Caki2 (cell line): ENCODE measurements at regions not wholly inside any gene's neighbourhood (a gene's known extent, or its start where the extent isn't known, plus 50 kb on each side); places are given as distances from the start of the nearest gene placed in this dataset.

Experiments used
- DNase-seq: peaks from one replicate; pipeline ENCODE4 v3.0.0-alpha.2; 2015; ENCODE audit warnings: low read depth
- in situ Hi-C: cut with HindIII; loops from 2 replicates; pipeline ENCODE4 v1.10.0; 2016; ENCODE audit warnings: low sequenced_read_pairs, low pct_unique_long_range_greater_than_20kb, mixed read lengths

DNA sequence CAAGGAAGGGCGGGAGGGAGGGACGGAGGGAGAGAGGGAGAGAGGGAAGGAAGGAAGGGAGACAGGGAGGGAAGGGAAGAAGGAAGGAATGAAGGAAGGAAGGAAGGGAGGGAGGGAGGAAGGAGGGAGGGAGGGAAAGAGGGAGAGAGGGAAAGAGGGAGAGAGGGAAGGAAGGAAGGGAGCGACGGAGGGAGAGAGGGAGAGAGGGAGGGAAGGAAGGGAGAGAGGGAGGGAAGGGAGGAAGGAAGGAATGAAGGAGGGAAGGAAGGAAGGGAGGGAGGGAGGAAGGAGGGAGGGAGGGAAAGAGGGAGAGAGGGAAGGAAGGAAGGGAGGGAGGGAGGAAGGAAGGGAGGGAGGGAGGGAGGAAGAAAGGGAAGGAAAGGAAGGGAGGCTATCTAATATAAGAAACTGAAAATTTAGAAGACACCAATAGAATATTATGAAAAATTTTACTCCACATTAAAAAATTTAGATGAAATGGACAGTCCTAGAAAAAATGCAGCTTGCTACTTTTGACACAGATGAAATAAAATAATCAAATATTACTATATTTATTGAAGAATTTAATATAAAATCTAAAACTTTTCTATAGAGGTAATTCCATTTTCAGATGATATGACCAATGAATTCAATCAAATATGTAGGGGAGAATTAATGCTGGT is 280.3 kb upstream of the SLITRK3 start:
- in situ Hi-C loops = no loop called here

DNA sequence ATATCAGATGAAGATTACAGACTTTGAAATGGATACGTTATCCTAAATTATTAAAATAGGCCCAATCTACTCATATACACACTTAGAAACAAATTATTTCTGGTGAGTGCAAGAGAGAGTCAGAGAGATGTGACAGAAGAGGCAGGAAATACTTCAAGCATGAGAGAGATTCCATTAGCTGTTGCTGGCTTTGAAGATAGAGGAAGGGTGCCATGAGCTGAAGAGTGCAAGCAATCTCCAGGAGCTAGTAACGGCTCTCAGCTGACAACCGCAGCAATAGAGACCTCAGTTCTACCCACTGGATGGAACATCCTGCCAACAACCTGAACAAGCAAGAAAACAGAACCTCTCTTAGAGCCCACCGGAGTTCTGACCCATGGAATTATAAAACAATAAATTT is 270.7 kb upstream of the SLITRK3 start:
- DNase-seq = no peak
- in situ Hi-C loops = no loop called here

More for the DNA sequence above, 280.3 kb upstream of the SLITRK3 start:
- no peak for DNase-seq

DNA sequence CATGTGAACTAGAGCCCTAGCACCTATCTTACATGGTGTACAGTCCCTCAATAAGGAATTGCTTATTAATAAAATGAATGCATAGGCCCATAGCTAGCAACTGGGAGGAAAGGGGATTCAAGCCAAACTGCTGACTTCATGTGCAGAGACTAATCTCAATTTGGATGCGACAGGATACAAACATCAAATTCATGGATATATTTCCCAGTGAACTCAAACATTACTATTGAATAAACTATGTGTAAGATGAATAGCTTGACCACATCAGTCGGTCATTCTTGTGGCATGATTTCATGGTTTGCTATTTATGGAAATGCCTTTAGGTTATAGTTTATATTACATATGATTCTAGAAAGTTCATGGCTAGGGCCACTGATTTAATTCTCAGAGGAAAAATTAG is 268.6 kb upstream of the SLITRK3 start:
- in situ Hi-C loops = no loop called here
- DNase-seq = peak; percentile 48

- in situ Hi-C loops = no loop called here
- DNase-seq = no peak
Observed at GRCh38 chr3:165463531-165463930, 267.3 kb upstream of the SLITRK3 start.

- in situ Hi-C loops = no loop called here
Observed at GRCh38 chr3:165462636-165463334, 266.6 kb upstream of the SLITRK3 start.

GRCh38 chr3:165459924-165460835 is 264.0 kb upstream of the SLITRK3 start:
- in situ Hi-C loops = no loop called here
- DNase-seq = peak; percentile 100

More at GRCh38 chr3:165462636-165463334, 266.6 kb upstream of the SLITRK3 start:
- DNase-seq = peak; percentile 53

GRCh38 chr3:165459111-165459510 is 262.9 kb upstream of the SLITRK3 start:
- in situ Hi-C loops = no loop called here
- peak; percentile 75 for DNase-seq

DNA sequence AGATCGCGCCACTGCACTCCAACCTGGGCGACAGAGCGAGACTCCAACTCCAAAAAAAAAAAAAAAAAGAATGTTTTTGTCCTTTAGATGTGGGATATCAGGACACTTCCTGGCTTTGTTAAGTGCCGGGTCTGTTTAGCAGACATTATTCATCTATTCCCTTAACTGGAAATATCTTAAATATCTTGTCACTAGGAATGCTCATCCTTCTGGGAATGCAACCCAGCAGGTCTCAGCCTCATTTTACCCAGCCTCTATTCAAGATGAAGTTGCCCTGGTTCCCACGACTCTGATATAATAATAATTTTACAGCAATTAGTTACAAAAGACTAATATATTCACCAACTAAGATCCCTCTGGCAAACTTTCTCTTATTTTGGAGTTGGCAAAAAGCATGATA is 260.9 kb upstream of the SLITRK3 start:
- in situ Hi-C loops = no loop called here

GRCh38 chr3:165455793-165456192 is 259.6 kb upstream of the SLITRK3 start:
- no peak for DNase-seq
- in situ Hi-C loops = no loop called here

More for the DNA sequence above, 260.9 kb upstream of the SLITRK3 start:
- DNase-seq = no peak

- no peak for DNase-seq
- in situ Hi-C loops = no loop called here
Observed at GRCh38 chr3:165455360-165455759, 259.2 kb upstream of the SLITRK3 start.

- DNase-seq = no peak
- in situ Hi-C loops = no loop called here
Observed at GRCh38 chr3:165451371-165452070, 255.3 kb upstream of the SLITRK3 start.

- in situ Hi-C loops = no loop called here
- DNase-seq = no peak
Observed at GRCh38 chr3:165446555-165446954, 250.4 kb upstream of the SLITRK3 start.

GRCh38 chr3:165444745-165445144 is 248.6 kb upstream of the SLITRK3 start:
- no peak for DNase-seq
- in situ Hi-C loops = no loop called here

- in situ Hi-C loops = no loop called here
- no peak for DNase-seq
Observed at GRCh38 chr3:165443664-165444063, 247.5 kb upstream of the SLITRK3 start.

GRCh38 chr3:165442061-165442460 is 245.9 kb upstream of the SLITRK3 start:
- DNase-seq = no peak
- in situ Hi-C loops = no loop called here

DNA sequence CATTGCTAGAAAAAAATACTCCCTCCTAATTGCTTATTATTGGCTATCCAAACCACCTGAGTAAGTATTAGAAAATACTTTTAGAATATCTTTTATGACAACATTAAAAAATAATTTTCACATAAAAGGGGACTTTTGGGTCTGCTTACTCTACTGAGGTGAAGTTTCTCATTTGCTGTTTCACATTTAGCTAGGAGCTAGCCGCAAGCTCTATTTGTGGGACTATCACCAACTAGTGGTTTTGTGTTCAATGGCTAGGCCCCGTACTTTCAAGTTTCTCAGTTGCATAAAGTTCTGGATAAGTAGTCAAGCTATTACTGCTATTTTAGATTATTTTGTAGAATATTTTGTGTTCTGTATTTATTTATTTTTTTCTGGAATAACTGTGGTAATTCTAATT is 244.2 kb upstream of the SLITRK3 start:
- in situ Hi-C loops = no loop called here
- DNase-seq = no peak

GRCh38 chr3:165439765-165440164 is 243.6 kb upstream of the SLITRK3 start:
- no peak for DNase-seq
- in situ Hi-C loops = no loop called here

DNA sequence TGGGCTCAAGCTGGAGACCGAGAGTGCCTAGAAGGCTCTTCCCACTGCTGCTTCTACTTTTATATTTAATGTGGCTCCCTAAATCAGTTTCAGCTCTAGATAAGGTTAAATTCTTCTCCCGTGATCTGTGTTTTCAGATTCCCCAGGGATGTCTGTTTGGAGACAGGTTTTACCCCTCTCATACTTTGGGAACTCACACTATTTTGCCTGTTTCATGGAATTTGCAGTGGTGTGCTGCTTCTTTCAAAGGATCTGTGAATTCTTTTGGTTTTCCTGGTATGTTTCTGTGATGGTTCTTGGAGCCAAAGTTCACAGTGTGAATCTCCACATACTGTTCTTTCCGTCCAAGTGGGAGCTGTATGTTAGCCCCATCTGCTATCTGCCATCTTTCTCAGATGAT is 238.3 kb upstream of the SLITRK3 start:
- in situ Hi-C loops = no loop called here
- DNase-seq = no peak
